HEK293 (cell line): ENCODE measurements at regions not wholly inside any gene's neighbourhood (a gene's known extent, or its start where the extent isn't known, plus 50 kb on each side); places are given as distances from the start of the nearest gene placed in this dataset.

ENCODE experiments used
- CTCF ChIA-PET: fragments of 350-600 bp; formaldehyde crosslinking; extraction: SDS; loops from one replicate; lab custom pipeline; 2021; ENCODE audit warnings: antibody characterized with exemption; lab: Yijun Ruan, JAX
- POLR2A ChIA-PET: fragments of 300-600 bp; formaldehyde crosslinking; extraction: SDS; loops from one replicate; lab custom pipeline; 2020; ENCODE audit warnings: antibody characterized with exemption, inconsistent platforms; lab: Yijun Ruan, JAX
- H3K27ac ChIP-seq: fragments of 200-500 bp; sonication (Bioruptor generic); 2 replicates; pipeline ENCODE4 v1.5.1; 2014; ENCODE audit warnings: low read depth, low read length, control low read depth, inconsistent platforms; ENCODE audit errors: extremely low read depth
- H3K36me3 ChIP-seq, 2 experiments: fragments of 200-500 bp in 1 of 2; sonication (Bioruptor generic) in 1 of 2; 1 replicate in 1 of 2; 2 replicates in 1 of 2; pipeline ENCODE4 v1.5.1; 2014 to 2017; ENCODE audit warnings: inconsistent platforms in 2 of 2, low read length in 2 of 2; ENCODE audit not compliant: control insufficient read depth in 2 of 2, insufficient read depth in 1 of 2
- H3K4me1 ChIP-seq: fragments of 200-500 bp; sonication (Bioruptor generic); 2 replicates; pipeline ENCODE4 v1.5.1; 2014; ENCODE audit warnings: mild to moderate bottlenecking, low read length, inconsistent platforms; ENCODE audit not compliant: control insufficient read depth, insufficient read depth
- H3K4me3 ChIP-seq: 2 replicates; pipeline ENCODE4 v1.5.1; 2011; ENCODE audit warnings: low read depth, mild to moderate bottlenecking, control low read depth, low read length, moderate library complexity
- H3K9me3 ChIP-seq: fragments of 200-500 bp; sonication (Bioruptor generic); 2 replicates; pipeline ENCODE4 v1.5.1; 2014; ENCODE audit warnings: low read depth, low read length, inconsistent platforms; ENCODE audit not compliant: control insufficient read depth, insufficient read depth
- BCL11B ChIP-seq: fragments of 450-650 bp; formaldehyde crosslinking; IDR thresholded peaks from 2 replicates; pipeline ENCODE4 v1.5.1; 2016; ENCODE audit warnings: low read depth, missing biosample characterization, missing genetic modification characterization
- HOXA7 ChIP-seq: sonication (generic); formaldehyde crosslinking; IDR thresholded peaks from 2 replicates; pipeline ENCODE4 v1.8.1; 2022; ENCODE audit warnings: missing genetic modification reagents, borderline replicate concordance
- MYNN ChIP-seq: fragments of 450-650 bp; formaldehyde crosslinking; IDR thresholded peaks from 2 replicates; pipeline ENCODE4 v1.5.1; 2016; ENCODE audit warnings: missing biosample characterization, missing genetic modification characterization, borderline replicate concordance
- MZF1 ChIP-seq: fragments of 450-650 bp; formaldehyde crosslinking; IDR thresholded peaks from 2 replicates; pipeline ENCODE4 v1.5.1; 2017; ENCODE audit warnings: missing biosample characterization, missing genetic modification characterization, borderline replicate concordance
- WT1 ChIP-seq: fragments of 450-650 bp; formaldehyde crosslinking; IDR thresholded peaks from 2 replicates; pipeline ENCODE4 v1.5.1; 2016; ENCODE audit warnings: missing biosample characterization, missing genetic modification characterization
- ZBTB8A ChIP-seq: fragments of 450-650 bp; formaldehyde crosslinking; IDR thresholded peaks from 2 replicates; pipeline ENCODE4 v1.5.1; 2016; ENCODE audit warnings: missing biosample characterization, missing genetic modification characterization
- ZNF121 ChIP-seq: fragments of 450-650 bp; formaldehyde crosslinking; IDR thresholded peaks from 2 replicates; pipeline ENCODE4 v1.5.1; 2016; ENCODE audit warnings: missing biosample characterization, missing genetic modification characterization
- ZNF274 ChIP-seq, 2 experiments: fragments of 200-500 bp in 1 of 2; fragments of 450-650 bp in 1 of 2; sonication (Bioruptor generic) in 1 of 2; formaldehyde crosslinking in 1 of 2; IDR thresholded peaks; 2 replicates each; pipeline versions ENCODE4 v1.5.1 to v1.6.1; 2014 to 2016; ENCODE audit warnings: borderline replicate concordance in 1 of 2, inconsistent platforms in 1 of 2, low read length in 1 of 2, missing biosample characterization in 1 of 2, missing genetic modification characterization in 1 of 2
- ZNF341 ChIP-seq: fragments of 450-650 bp; formaldehyde crosslinking; IDR thresholded peaks from 2 replicates; pipeline ENCODE4; 2016; ENCODE audit warnings: low read depth, missing biosample characterization, missing genetic modification characterization
- ZNF391 ChIP-seq: fragments of 450-650 bp; formaldehyde crosslinking; IDR thresholded peaks from 2 replicates; pipeline ENCODE4 v1.5.1; 2016; ENCODE audit warnings: low read depth, missing biosample characterization, missing genetic modification characterization, borderline replicate concordance
- ZNF394 ChIP-seq: fragments of 450-650 bp; formaldehyde crosslinking; IDR thresholded peaks from 2 replicates; pipeline ENCODE4 v1.5.1; 2016; ENCODE audit warnings: missing biosample characterization, missing genetic modification characterization, mild to moderate bottlenecking, moderate library complexity, borderline replicate concordance
- ZNF473 ChIP-seq: fragments of 450-650 bp; formaldehyde crosslinking; IDR thresholded peaks from 2 replicates; pipeline ENCODE4 v1.5.1; 2017; ENCODE audit warnings: missing biosample characterization, missing genetic modification characterization
- ZNF501 ChIP-seq: fragments of 450-650 bp; formaldehyde crosslinking; IDR thresholded peaks from 2 replicates; pipeline ENCODE4 v1.5.1; 2016; ENCODE audit warnings: missing biosample characterization, missing genetic modification characterization
- ZNF510 ChIP-seq: fragments of 450-650 bp; formaldehyde crosslinking; IDR thresholded peaks from 2 replicates; pipeline ENCODE4 v1.5.1; 2018; ENCODE audit warnings: mild to moderate bottlenecking, missing genetic modification characterization, missing biosample characterization; ENCODE audit not compliant: insufficient replicate concordance
- ZNF521 ChIP-seq: fragments of 450-650 bp; formaldehyde crosslinking; IDR thresholded peaks from 2 replicates; pipeline ENCODE4 v1.5.1; 2017; ENCODE audit warnings: missing biosample characterization, mild to moderate bottlenecking, missing genetic modification characterization
- ZNF596 ChIP-seq: fragments of 450-650 bp; IDR thresholded peaks from 2 replicates; pipeline ENCODE4 v1.5.0; 2018; ENCODE audit warnings: missing biosample characterization, mild to moderate bottlenecking, missing genetic modification characterization, moderate library complexity
- ZNF677 ChIP-seq: fragments of 450-650 bp; IDR thresholded peaks from 2 replicates; pipeline ENCODE4 v1.5.0; 2018; ENCODE audit warnings: missing biosample characterization, mild to moderate bottlenecking, missing genetic modification characterization, moderate library complexity
- ZNF776 ChIP-seq: fragments of 450-650 bp; formaldehyde crosslinking; IDR thresholded peaks from 2 replicates; pipeline ENCODE4 v1.5.0; 2017; ENCODE audit warnings: missing biosample characterization, missing genetic modification characterization, borderline replicate concordance
- ZNF843 ChIP-seq: fragments of 450-650 bp; formaldehyde crosslinking; IDR thresholded peaks from 2 replicates; pipeline ENCODE4 v1.5.1; 2016; ENCODE audit warnings: missing biosample characterization, missing genetic modification characterization
- ZSCAN23 ChIP-seq: fragments of 450-650 bp; formaldehyde crosslinking; IDR thresholded peaks from 2 replicates; pipeline ENCODE4 v1.5.1; 2016; ENCODE audit warnings: missing biosample characterization, missing genetic modification characterization
- TF ChIP-seq, protein P1 (sequence below): fragments of 450-650 bp; formaldehyde crosslinking; IDR thresholded peaks from 2 replicates; pipeline ENCODE4 v1.5.1; 2017; ENCODE audit warnings: missing biosample characterization, mild to moderate bottlenecking, missing genetic modification characterization, moderate library complexity
- TF ChIP-seq, protein P2 (sequence below): fragments of 450-650 bp; formaldehyde crosslinking; IDR thresholded peaks from 2 replicates; pipeline ENCODE4 v1.5.1; 2016; ENCODE audit warnings: missing biosample characterization, missing genetic modification characterization, borderline replicate concordance
- TF ChIP-seq, protein P3 (sequence below): fragments of 450-650 bp; formaldehyde crosslinking; IDR thresholded peaks from 2 replicates; pipeline ENCODE4 v1.5.1; 2016; ENCODE audit warnings: missing biosample characterization, missing genetic modification characterization
- TF ChIP-seq, protein P4 (sequence below): fragments of 450-650 bp; formaldehyde crosslinking; IDR thresholded peaks from 2 replicates; pipeline ENCODE4 v1.5.1; 2016; ENCODE audit warnings: missing biosample characterization, missing genetic modification characterization

DNA sequence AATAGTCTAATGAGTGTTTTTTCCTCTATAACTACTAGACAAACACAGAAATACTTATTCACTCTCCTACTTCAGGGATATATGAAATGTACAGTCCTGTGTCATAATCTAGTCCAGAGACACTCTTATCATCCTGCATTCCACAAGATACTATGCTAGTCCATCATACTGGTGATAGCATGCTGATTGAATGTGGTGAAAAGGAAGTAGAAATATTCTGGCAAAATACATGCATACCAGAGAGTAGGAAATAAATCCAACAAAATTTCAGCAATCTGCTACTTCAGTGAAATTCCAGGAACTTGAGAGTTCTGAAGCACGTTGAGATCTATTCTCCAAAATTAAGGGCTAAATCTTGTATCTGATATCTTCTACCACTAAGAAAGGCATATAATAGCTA, 353.9 kb downstream of the PID1 start:
- ChIA-PET POLR2A (no interaction called here), CTCF (no interaction called here)
- Histone ChIP-seq H3K36me3 (no peaks in the 10 kb centered on the region), H3K9me3 (no peaks in the 10 kb centered on the region), H3K27ac (no peak overlapping the region), H3K4me1 (no peaks in the 10 kb centered on the region), H3K4me3 (no peak overlapping the region)
- TF ChIP-seq ZNF501 (tag by site-specific recombination) (no peak), ZNF510 (tag by site-specific recombination) (no peak), ZNF521 (tag by site-specific recombination) (no peak), ZNF843 (no peak), ZNF274 (IDR thresholded peaks at IDR 0.05; ENCODE audit: low read length) (no peak), ZNF274 (tag by site-specific recombination; IDR thresholded peaks at IDR 0.05; ENCODE audit: borderline replicate concordance) (no peak), HOXA7 (CRISPR knock-in tag) (no peak), ZNF391 (no peak)

DNA sequence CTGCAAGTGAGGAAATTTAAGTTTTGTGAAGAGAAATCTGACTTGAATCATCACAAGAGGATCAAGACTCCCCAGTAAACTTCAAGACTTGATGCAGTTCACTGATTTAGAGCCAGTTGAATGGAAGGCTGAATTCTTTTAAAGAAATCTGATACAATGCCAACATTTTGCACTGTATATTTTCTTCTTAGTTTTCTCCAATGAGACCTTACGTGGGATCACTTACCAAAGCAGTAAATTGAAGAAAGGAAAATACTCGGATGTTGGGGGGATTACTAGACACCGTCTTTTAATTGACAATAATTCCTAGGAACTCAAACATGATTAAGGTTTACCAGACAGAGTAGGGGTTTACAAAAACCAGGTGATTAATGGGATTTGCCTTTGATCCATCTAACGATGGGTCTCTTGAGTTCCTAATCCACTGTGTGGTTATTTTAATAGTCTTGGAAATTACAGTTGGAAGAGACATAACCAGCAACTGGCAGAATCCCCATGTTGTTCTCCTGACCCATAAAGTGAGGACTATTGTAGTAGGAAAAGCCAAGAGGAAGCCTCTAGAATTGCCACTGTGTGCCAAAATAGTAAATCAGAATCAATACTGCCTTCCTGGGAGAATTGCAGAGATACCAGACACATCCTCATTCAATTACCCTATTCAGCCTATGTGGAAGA, 354.5 kb downstream of the PID1 start:
- Histone ChIP-seq H3K27ac (no peak overlapping the region), H3K4me3 (no peak overlapping the region), H3K9me3 (no peaks in the 10 kb centered on the region), H3K4me1 (no peaks in the 10 kb centered on the region), H3K36me3 (no peaks in the 10 kb centered on the region)
- TF ChIP-seq ZNF677 (no peak), ZNF776 (tag by site-specific recombination) (no peak), BCL11B (tag by site-specific recombination) (no peak)
- TF ChIP-seq, protein P1, sequence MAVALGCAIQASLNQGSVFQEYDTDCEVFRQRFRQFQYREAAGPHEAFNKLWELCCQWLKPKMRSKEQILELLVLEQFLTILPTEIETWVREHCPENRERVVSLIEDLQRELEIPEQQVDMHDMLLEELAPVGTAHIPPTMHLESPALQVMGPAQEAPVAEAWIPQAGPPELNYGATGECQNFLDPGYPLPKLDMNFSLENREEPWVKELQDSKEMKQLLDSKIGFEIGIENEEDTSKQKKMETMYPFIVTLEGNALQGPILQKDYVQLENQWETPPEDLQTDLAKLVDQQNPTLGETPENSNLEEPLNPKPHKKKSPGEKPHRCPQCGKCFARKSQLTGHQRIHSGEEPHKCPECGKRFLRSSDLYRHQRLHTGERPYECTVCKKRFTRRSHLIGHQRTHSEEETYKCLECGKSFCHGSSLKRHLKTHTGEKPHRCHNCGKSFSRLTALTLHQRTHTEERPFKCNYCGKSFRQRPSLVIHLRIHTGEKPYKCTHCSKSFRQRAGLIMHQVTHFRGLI (tag by site-specific recombination), result no peak
- POLR2A ChIA-PET, result no interaction called here
- CTCF ChIA-PET, result no interaction called here

DNA sequence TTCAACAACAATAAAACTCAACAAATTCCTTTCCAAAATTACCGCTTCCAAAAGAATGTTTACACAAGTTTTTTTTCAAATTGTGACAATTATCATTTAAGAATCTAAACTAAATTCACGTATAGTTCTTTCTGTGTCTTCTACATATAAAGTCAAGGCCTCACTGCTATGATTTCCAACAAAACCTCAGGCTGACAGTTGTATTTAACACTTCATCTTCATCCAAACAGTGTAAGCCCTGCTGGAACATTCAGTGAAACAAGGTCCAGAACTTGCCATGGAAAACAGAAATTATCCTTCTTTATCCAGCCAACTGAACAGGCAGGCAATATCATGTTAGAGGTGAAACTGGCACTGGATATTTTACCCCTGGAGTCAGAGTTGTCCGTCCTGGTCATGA, 357.9 kb downstream of the PID1 start:
- Histone ChIP-seq H3K9me3 (no peaks in the 10 kb centered on the region), H3K27ac (no peak overlapping the region), H3K4me3 (no peak overlapping the region), H3K36me3 (no peaks in the 10 kb centered on the region), H3K4me1 (no peaks in the 10 kb centered on the region)
- CTCF ChIA-PET, result no interaction called here
- POLR2A ChIA-PET, result no interaction called here
- TF ChIP-seq, protein P2, sequence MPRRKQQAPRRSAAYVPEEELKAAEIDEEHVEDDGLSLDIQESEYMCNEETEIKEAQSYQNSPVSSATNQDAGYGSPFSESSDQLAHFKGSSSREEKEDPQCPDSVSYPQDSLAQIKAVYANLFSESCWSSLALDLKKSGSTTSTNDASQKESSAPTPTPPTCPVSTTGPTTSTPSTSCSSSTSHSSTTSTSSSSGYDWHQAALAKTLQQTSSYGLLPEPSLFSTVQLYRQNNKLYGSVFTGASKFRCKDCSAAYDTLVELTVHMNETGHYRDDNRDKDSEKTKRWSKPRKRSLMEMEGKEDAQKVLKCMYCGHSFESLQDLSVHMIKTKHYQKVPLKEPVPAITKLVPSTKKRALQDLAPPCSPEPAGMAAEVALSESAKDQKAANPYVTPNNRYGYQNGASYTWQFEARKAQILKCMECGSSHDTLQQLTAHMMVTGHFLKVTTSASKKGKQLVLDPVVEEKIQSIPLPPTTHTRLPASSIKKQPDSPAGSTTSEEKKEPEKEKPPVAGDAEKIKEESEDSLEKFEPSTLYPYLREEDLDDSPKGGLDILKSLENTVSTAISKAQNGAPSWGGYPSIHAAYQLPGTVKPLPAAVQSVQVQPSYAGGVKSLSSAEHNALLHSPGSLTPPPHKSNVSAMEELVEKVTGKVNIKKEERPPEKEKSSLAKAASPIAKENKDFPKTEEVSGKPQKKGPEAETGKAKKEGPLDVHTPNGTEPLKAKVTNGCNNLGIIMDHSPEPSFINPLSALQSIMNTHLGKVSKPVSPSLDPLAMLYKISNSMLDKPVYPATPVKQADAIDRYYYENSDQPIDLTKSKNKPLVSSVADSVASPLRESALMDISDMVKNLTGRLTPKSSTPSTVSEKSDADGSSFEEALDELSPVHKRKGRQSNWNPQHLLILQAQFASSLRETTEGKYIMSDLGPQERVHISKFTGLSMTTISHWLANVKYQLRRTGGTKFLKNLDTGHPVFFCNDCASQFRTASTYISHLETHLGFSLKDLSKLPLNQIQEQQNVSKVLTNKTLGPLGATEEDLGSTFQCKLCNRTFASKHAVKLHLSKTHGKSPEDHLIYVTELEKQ (tag by site-specific recombination), result no peak
- TF ChIP-seq MZF1 (no peak), ZNF473 (tag by site-specific recombination) (no peak), ZBTB8A (tag by site-specific recombination) (no peak), WT1 (no peak), MYNN (tag by site-specific recombination) (no peak), ZNF394 (no peak), ZNF341 (tag by site-specific recombination) (no peak), ZNF121 (tag by site-specific recombination) (no peak), ZNF596 (no peak), ZSCAN23 (tag by site-specific recombination) (no peak)
- TF ChIP-seq, protein P3, sequence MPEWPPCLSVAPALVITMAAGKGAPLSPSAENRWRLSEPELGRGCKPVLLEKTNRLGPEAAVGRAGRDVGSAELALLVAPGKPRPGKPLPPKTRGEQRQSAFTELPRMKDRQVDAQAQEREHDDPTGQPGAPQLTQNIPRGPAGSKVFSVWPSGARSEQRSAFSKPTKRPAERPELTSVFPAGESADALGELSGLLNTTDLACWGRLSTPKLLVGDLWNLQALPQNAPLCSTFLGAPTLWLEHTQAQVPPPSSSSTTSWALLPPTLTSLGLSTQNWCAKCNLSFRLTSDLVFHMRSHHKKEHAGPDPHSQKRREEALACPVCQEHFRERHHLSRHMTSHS (tag by site-specific recombination), result no peak
- TF ChIP-seq, protein P4, sequence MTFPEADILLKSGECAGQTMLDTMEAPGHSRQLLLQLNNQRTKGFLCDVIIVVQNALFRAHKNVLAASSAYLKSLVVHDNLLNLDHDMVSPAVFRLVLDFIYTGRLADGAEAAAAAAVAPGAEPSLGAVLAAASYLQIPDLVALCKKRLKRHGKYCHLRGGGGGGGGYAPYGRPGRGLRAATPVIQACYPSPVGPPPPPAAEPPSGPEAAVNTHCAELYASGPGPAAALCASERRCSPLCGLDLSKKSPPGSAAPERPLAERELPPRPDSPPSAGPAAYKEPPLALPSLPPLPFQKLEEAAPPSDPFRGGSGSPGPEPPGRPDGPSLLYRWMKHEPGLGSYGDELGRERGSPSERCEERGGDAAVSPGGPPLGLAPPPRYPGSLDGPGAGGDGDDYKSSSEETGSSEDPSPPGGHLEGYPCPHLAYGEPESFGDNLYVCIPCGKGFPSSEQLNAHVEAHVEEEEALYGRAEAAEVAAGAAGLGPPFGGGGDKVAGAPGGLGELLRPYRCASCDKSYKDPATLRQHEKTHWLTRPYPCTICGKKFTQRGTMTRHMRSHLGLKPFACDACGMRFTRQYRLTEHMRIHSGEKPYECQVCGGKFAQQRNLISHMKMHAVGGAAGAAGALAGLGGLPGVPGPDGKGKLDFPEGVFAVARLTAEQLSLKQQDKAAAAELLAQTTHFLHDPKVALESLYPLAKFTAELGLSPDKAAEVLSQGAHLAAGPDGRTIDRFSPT (tag by site-specific recombination), result no peak
